Gastrocnemius medialis (tissue), 4 donors: ENCODE measurements at regions not wholly inside any gene's neighbourhood (a gene's known extent, or its start where the extent isn't known, plus 50 kb on each side); places are given as distances from the start of the nearest gene placed in this dataset.

Source experiments
- ATAC-seq, 2 donors: fragments of 150-250 bp; one replicate each; pipeline ENCODE4 v1.9.1; 2016
- DNase-seq, 2 donors: peaks; one replicate each; pipeline ENCODE4 v3.0.0-alpha.2; 2019
- H3K27ac ChIP-seq, 4 donors: fragments of 200-600 bp; sonication (generic); 1 replicate in 1 of 4; 2 replicates in 3 of 4; pipeline ENCODE4 v1.5.1; 2016 to 2018; ENCODE audit warnings: mild to moderate bottlenecking in 2 of 4, moderate library complexity in 1 of 4
- H3K27me3 ChIP-seq, 3 donors: fragments of 200-600 bp; sonication (generic) in 2 of 3; 1 replicate in 1 of 3; 2 replicates in 2 of 3; pipeline versions ENCODE4 v1.5.1 to v1.6.0; 2016 to 2019; ENCODE audit warnings: mild to moderate bottlenecking in 1 of 3, moderate library complexity in 1 of 3
- H3K36me3 ChIP-seq, 2 donors: fragments of 200-600 bp; sonication (generic) in 1 of 2; one replicate each; pipeline ENCODE4 v1.5.1; 2017 to 2018
- H3K4me1 ChIP-seq, 2 donors: fragments of 200-600 bp; sonication (generic) in 1 of 2; one replicate each; pipeline ENCODE4 v1.5.1; 2016 to 2017; ENCODE audit warnings: mild to moderate bottlenecking in 2 of 2
- H3K4me3 ChIP-seq, 4 donors: fragments of 200-600 bp; sonication (generic) in 3 of 4; 1 replicate in 1 of 4; 2 replicates in 3 of 4; pipeline ENCODE4 v1.5.1; 2016 to 2019; ENCODE audit warnings: mild to moderate bottlenecking in 2 of 4
- H3K9me3 ChIP-seq, 3 donors: fragments of 200-600 bp; sonication (generic) in 2 of 3; 1 replicate in 1 of 3; 2 replicates in 2 of 3; pipeline ENCODE4 v1.5.1; 2016 to 2019
- POLR2A ChIP-seq, 2 donors: fragments of 450-650 bp; IDR thresholded peaks; one replicate each; pipeline ENCODE4 v1.6.1; 2017; ENCODE audit warnings: antibody characterized with exemption in 2 of 2, mild to moderate bottlenecking in 2 of 2, moderate library complexity in 2 of 2
- in situ Hi-C, 4 donors: fragments of 200-750 bp; cut with MboI; loops; one replicate each; pipeline versions ENCODE4 v1.15.0 to v1.8.0; 2017; ENCODE audit warnings: low sequenced_read_pairs in 4 of 4
- intact Hi-C: fragments of 100-400 bp; cut with DNase I; formaldehyde crosslinking; loops from one replicate; pipeline ENCODE4 v1.15.1; 2023; ENCODE audit warnings: low total_unique reads
- TF ChIP-seq, protein P1 (sequence below), 5 experiments: fragments of 450-650 bp in 3 of 5; fragments of 200-600 bp in 2 of 5; sonication (generic) in 2 of 5; IDR thresholded peaks in 4 of 5; conservative IDR thresholded peaks in 1 of 5; 1 replicate in 4 of 5; 2 replicates in 1 of 5; pipeline ENCODE4 v1.5.1; 2016 to 2019; ENCODE audit warnings: antibody characterized with exemption in 5 of 5, mild to moderate bottlenecking in 3 of 5, moderate library complexity in 3 of 5

- Histone ChIP-seq H3K4me1 (peaks cover 6 to 12% of the 10 kb centered on the region in 2 donors), H3K27ac (no peak overlapping the region)
Observed at GRCh38 chr13:75910591-75910990, 274.5 kb downstream of the LMO7 start.

More at GRCh38 chr13:75910591-75910990, 274.5 kb downstream of the LMO7 start:
- Histone ChIP-seq H3K9me3 (no peaks in the 10 kb centered on the region), H3K27me3 (no peaks in the 10 kb centered on the region), H3K4me3 (no peak overlapping the region), H3K36me3 (no peaks in the 10 kb centered on the region)
- in situ Hi-C loops: no loop called here
- intact Hi-C loops: no loop called here
- no peak for TF ChIP-seq POLR2A (IDR thresholded peaks at IDR 0.05)
- TF ChIP-seq, protein P1, sequence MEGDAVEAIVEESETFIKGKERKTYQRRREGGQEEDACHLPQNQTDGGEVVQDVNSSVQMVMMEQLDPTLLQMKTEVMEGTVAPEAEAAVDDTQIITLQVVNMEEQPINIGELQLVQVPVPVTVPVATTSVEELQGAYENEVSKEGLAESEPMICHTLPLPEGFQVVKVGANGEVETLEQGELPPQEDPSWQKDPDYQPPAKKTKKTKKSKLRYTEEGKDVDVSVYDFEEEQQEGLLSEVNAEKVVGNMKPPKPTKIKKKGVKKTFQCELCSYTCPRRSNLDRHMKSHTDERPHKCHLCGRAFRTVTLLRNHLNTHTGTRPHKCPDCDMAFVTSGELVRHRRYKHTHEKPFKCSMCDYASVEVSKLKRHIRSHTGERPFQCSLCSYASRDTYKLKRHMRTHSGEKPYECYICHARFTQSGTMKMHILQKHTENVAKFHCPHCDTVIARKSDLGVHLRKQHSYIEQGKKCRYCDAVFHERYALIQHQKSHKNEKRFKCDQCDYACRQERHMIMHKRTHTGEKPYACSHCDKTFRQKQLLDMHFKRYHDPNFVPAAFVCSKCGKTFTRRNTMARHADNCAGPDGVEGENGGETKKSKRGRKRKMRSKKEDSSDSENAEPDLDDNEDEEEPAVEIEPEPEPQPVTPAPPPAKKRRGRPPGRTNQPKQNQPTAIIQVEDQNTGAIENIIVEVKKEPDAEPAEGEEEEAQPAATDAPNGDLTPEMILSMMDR (IDR thresholded peaks at IDR 0.05 in 4 of 5, conservative IDR thresholded peaks at IDR 0.05 in 1 of 5): no peak
- ATAC-seq (no peak), DNase-seq (no peak)
